Type B pancreatic cell (in vitro differentiated cells): ENCODE measurements at regions not wholly inside any gene's neighbourhood (a gene's known extent, or its start where the extent isn't known, plus 50 kb on each side); places are given as distances from the start of the nearest gene placed in this dataset.

Experiments
- DNase-seq: peaks from one replicate; pipeline ENCODE4 v3.0.0; 2021; ENCODE audit warnings: mixed read lengths; ENCODE audit not compliant: unreplicated experiment; ENCODE audit errors: extremely low spot score
- H3K27ac Mint-ChIP-seq: 2 replicates; pipeline ENCODE4 v1.8.0; 2021; ENCODE audit warnings: mild to moderate bottlenecking, mixed read lengths
- H3K27me3 Mint-ChIP-seq: 2 replicates; pipeline ENCODE4 v1.8.0; 2021; ENCODE audit warnings: mixed read lengths
- H3K36me3 Mint-ChIP-seq: 2 replicates; pipeline ENCODE4 v1.8.0; 2021; ENCODE audit warnings: mixed read lengths
- H3K4me1 Mint-ChIP-seq: one replicate; pipeline ENCODE4 v1.8.0; 2021; ENCODE audit warnings: mixed read lengths; ENCODE audit not compliant: unreplicated experiment
- H3K4me3 Mint-ChIP-seq: 2 replicates; pipeline ENCODE4 v1.8.0; 2021; ENCODE audit warnings: mild to moderate bottlenecking, mixed read lengths
- H3K9me3 Mint-ChIP-seq: 2 replicates; pipeline ENCODE4 v1.8.0; 2021; ENCODE audit warnings: mixed read lengths
- CTCF ChIP-seq: fragments of 200-600 bp; sonication (generic); conservative IDR thresholded peaks from 2 replicates; pipeline ENCODE4 v1.5.0; 2021; ENCODE audit warnings: antibody characterized with exemption, mild to moderate bottlenecking

GRCh38 chr18:65288908-65289307 is 461.9 kb upstream of the CDH7 start:
- no peak for TF ChIP-seq CTCF
- Mint-ChIP-seq H3K4me1 (no peaks in the 10 kb centered on the region), H3K4me3 (no peak overlapping the region), H3K36me3 (no peaks in the 10 kb centered on the region), H3K27ac (no peak overlapping the region), H3K9me3 (peaks cover 3% of the 10 kb centered on the region), H3K27me3 (no peaks in the 10 kb centered on the region)
- no peak for DNase-seq

- Mint-ChIP-seq H3K27ac (no peak overlapping the region), H3K9me3 (peaks cover 3% of the 10 kb centered on the region), H3K36me3 (no peaks in the 10 kb centered on the region), H3K4me1 (no peaks in the 10 kb centered on the region), H3K27me3 (no peaks in the 10 kb centered on the region), H3K4me3 (no peak overlapping the region)
- TF ChIP-seq CTCF = no peak
- DNase-seq = no peak
These were observed 463.2 kb upstream of the CDH7 start for GRCh38 chr18:65287652-65288051.

GRCh38 chr18:65282096-65282495 is 468.7 kb upstream of the CDH7 start:
- Mint-ChIP-seq H3K4me3 (no peak overlapping the region), H3K9me3 (no peaks in the 10 kb centered on the region), H3K4me1 (no peaks in the 10 kb centered on the region), H3K27me3 (no peaks in the 10 kb centered on the region), H3K36me3 (no peaks in the 10 kb centered on the region), H3K27ac (no peak overlapping the region)
- no peak for TF ChIP-seq CTCF
- no peak for DNase-seq

- TF ChIP-seq CTCF = no peak
- no peaks in the 10 kb centered on the region for H3K4me1 Mint-ChIP-seq
- H3K27ac Mint-ChIP-seq = no peak overlapping the region
- DNase-seq = no peak
- no peaks in the 10 kb centered on the region for H3K9me3 Mint-ChIP-seq
- no peaks in the 10 kb centered on the region for H3K27me3 Mint-ChIP-seq
- H3K36me3 Mint-ChIP-seq = no peaks in the 10 kb centered on the region
- H3K4me3 Mint-ChIP-seq = no peak overlapping the region
These were observed 471.0 kb upstream of the CDH7 start for GRCh38 chr18:65279668-65280305.

- TF ChIP-seq CTCF = no peak
- DNase-seq = no peak
- no peaks in the 10 kb centered on the region for H3K4me1 Mint-ChIP-seq
- H3K27ac Mint-ChIP-seq = no peak overlapping the region
- no peaks in the 10 kb centered on the region for H3K27me3 Mint-ChIP-seq
- no peak overlapping the region for H3K4me3 Mint-ChIP-seq
- H3K9me3 Mint-ChIP-seq = no peaks in the 10 kb centered on the region
- no peaks in the 10 kb centered on the region for H3K36me3 Mint-ChIP-seq
These were observed 471.7 kb upstream of the CDH7 start for GRCh38 chr18:65278939-65279667.
